Erythroblast (primary cell): ENCODE measurements at regions not wholly inside any gene's neighbourhood (a gene's known extent, or its start where the extent isn't known, plus 50 kb on each side); places are given as distances from the start of the nearest gene placed in this dataset.
"Not testable (repeated sequence)": the region's sequence is repeated elsewhere in the genome, so short reads cannot be mapped to it uniquely, and the experiment has no call there.

Source experiments
- DNase-seq, 2 experiments: peaks; one replicate each; lab custom pipeline; 2025; lab: John Stamatoyannopoulos, UW
- GATA1 ChIP-seq: IDR thresholded peaks from 2 replicates; pipeline ENCODE4 v1.6.1; 2011; ENCODE audit warnings: low read depth, mild to moderate bottlenecking, control low read depth, low read length, moderate library complexity
- POLR2A ChIP-seq: IDR thresholded peaks from 2 replicates; pipeline ENCODE4 v1.6.1; 2011; ENCODE audit warnings: mild to moderate bottlenecking, low read length

DNA sequence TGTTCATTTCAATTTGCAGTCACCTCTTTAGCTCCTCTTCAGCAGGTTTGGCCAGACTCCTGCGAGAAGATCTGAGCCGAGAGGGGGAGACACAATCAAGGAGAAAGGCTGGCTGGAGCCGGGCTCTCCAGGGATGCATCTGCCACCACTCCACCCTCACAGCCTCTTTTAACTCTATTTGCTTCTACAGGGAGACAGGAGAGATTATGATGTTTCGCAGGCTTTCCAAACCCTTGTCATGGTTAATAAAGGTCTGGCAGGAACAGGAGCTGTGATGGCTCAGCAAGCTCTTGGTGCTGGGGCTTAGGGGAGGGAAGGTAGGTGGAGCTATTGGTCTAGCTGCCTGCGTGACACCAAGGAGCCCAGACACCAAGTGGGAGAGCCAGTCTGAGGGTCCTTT is 448.1 kb upstream of the PODXL start:
- TF ChIP-seq POLR2A (no peak), GATA1 (no peak)
- DNase-seq = no peak

DNA sequence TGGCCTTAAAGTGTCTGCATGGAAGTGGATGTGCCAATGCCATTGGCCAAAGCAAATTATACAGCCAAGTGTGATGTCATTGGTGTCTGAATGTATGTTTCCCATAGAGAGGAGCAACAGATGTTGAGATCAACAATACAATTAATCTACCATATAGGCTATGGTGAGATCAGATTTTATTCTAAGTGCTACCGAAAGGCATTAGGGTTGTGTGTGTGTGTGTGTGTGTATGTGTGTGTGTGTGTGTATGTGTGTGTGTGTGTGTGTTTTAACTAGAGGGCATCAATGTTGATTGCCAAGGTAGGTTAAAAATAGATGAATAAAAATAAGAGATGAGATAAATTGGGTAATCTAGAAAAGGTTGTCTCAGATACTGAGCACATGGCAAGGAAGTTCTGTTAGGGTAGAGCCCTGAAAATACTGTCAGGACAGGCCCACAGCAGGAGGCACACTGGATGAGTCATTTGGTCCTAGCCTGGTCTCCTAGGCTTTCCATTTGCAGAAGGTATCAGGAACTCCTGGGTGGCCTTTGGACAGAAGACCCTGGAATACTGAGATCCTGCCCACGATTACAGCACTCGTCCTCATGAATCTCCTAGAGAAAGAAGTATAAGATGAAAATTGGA is 446.0 kb upstream of the PODXL start:
- TF ChIP-seq GATA1 = no peak
- TF ChIP-seq POLR2A = no peak
- DNase-seq = no peak

DNA sequence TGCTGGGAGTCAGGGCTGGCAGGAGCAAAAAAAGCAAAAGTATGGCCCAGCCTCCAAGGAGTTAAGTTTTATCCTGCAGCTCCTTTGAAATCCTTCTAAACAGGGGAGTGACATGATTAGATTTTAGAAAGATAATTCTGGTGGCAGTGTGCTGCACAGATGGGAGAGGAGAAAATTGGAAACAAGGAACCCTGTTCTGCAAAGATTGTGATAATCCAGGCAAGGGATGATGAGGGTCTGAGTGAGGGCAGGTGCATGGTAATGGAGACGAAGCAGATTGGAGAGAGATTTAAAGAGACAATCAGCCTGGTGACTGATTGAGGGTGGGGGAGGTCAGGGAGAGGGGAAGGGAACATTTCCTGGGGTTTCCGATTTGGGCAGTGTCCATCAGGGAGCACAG is 444.7 kb upstream of the PODXL start:
- no peak for DNase-seq
- TF ChIP-seq POLR2A = no peak
- TF ChIP-seq GATA1 = no peak

DNA sequence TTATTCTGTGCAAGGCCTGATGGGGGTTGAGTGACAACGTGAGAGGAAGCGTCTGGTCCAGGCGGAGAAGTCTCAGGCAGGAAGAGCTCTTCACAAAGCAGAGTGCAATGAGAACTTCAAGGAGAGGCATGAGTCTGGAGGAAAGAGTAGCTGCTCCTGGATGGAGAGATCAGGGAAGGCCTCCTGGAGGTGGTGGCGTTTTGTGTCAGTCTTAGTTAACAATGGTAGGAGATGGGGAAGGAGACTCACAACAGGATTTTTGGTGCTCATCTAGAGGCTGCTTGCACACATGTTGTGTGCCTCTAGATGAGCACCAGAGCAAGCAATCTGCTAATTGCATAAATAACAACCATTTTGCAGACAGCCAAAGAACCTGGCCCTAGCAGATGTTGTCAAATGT is 442.8 kb upstream of the PODXL start:
- no peak for TF ChIP-seq POLR2A
- no peak for TF ChIP-seq GATA1
- DNase-seq = no peak

DNA sequence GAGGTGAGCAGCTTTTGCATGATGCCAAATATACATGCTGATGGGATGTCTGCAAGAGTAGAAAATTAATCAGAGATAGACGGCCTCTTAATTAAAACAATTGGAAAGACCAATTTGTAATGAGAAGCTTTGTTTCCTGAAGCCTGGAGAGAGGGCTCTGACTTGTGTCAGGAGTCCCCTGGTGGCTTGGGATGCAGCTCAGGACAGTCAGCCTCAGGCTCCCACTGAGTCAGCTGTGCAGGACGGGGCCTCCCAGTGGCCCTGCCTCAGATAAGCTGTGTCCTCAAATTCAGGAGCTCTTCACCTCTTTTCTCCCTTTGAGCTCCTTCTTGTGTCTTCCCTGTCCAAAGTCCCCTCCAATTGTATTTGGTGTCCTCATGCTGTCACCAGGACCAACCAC is 438.9 kb upstream of the PODXL start:
- no peak for TF ChIP-seq GATA1
- TF ChIP-seq POLR2A = no peak
- DNase-seq = no peak

DNA sequence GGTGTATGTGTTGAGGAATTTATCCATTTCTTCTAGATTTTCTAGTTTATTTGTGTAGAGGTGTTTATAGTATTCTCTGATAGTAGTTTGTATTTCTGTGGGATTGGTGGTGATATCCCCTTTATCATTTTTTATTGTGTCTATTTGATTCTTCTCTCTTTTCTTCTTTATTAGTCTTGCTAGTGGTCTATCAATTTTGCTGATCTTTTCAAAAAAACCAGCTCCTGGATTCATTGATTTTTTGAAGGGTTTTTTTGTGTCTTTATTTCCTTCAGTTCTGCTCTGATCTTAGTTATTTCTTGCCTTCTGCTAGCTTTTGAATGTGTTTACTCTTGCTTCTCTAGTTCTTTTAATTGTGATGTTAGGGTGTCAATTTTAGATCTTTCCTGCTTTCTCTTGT is 424.6 kb upstream of the PODXL start:
- not testable (repeated sequence) for DNase-seq

DNA sequence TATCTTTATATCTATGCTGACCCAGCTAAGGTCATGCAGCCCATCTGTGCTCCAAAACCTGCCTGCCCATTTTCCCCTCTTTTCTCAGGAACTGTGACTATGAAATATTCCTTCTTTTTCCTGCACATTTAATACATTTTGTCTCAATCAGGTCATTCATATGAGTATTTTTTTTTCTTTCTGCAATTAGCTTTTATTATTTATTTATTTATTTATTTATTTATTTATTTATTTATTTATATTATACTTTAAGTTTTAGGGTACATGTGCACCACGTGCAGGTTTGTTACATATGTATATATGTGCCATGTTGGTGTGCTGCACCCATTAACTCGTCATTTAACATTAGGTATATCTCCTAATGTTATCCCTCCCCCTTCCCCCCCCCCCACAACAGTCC is 421.7 kb upstream of the PODXL start:
- DNase-seq = not testable (repeated sequence)

DNA sequence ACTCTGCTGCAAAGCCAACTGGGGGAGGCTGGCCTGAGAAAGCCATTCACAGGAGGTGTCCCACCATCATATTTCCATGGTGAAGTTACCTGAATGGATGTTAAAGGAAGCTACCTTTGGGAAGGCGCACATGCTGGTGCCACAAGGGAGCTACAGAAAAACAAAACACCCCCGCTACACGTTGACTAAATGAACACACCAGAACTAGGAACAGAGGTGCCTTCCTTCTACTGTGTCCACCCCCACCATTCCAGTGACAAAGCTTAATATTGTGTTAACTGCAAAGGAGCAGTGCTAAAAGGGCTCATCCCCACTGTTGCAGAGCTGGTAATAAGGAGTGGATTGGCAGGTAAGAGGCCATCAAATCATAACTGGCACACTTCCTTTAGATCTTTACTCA is 420.0 kb upstream of the PODXL start:
- no peak for TF ChIP-seq POLR2A
- no peak for TF ChIP-seq GATA1
- no peak for DNase-seq

DNA sequence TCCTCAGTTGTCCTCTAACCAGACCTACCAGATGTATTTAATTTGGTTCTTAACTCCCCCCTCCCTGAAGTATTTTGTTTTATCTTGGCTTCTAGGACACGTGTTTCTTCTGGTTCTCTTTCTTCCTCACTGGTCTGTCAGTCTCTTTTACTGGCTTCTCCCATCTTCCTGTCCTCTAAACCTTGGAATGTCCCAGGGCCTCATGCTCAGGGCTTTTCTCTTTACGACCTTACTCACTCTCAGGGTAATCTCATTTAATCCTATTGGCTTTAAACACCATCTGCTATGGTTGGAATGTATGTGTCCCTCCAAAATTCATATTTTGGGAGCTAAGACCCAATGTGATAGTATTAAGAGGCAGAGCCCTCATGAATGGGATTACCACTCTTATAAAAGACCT is 418.2 kb upstream of the PODXL start:
- TF ChIP-seq POLR2A = no peak
- no peak for TF ChIP-seq GATA1
- DNase-seq = no peak

DNA sequence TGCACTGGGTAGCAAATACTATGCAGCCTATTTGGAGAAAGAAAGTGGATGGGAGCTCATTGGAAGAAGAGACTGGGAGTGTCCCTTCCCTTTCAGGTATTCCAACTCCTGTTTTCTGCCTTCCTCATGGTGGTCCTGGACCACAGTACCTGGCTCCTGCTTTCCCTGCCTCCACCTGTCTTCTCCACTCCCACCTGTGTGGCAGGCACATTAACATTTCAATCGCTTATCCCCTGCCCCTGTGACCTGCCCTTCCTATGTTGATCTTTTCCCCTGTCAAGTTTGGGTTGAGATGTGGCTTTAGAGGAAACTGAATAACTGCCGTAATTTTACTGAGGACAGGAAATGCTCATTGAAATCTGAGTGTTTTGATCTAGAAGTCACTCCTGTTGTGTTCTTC is 415.8 kb upstream of the PODXL start:
- no peak for TF ChIP-seq GATA1
- TF ChIP-seq POLR2A = no peak
- no peak for DNase-seq

DNA sequence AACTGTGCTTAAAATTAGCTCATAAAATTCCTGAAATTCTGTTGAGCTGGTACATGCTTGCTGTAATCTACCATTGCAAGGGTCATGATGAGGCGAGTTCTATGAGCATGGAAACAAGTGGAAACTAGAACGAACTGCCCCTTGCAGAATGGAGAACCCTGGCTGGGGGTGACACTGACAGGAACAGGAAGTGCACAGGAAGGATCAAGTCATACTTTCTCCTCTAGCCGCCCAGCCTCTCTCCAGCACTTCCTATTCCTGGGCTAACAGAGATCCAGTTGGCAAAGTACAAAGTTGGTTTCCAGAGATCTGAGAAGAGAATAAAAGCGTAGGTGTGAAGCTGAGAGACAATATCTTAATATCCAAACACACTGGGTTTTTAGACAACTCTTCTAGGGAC is 414.2 kb upstream of the PODXL start:
- no peak for TF ChIP-seq POLR2A
- no peak for TF ChIP-seq GATA1
- no peak for DNase-seq

DNA sequence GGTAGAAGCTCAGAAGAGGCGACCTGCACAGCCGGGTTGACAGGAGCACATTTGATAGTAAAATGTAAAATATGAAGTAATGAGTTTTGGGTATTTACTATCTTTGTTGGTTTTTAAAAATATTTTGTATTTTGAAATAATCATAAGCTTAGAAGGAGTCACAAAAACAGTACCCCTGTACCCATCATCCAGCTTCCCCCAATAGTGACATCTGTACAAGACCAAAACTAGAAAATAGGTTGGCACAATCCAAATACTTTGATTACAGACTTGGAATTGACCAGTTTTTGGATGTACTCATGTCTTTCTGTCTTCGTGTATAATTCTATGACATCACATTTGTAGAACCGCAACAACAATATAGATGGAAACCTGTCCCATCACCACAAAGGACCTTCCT is 413.1 kb upstream of the PODXL start:
- no peak for TF ChIP-seq GATA1
- TF ChIP-seq POLR2A = no peak
- no peak for DNase-seq

DNA sequence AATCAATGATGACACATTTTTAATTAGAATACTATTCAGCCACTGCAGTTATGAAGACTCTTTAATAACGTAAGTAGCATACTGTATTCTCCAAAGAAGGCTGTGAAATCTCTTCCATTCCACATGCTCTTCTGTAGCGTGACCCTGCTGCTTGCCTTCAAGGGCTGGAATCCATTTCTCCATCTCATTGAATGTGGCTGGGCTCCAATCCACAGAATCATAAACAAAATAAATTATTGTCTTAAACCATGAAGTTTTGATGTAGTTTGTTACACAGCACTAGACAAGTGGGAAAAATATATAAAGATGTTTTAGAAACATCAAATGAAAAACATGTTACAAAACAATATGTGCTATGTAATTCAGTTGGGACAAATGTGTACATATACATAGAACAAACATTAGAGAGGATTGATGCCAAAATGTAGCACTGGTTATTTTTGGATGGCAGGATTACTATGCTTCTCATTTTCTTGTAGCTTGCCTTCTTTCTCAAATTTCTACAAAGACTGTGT is 410.8 kb upstream of the PODXL start:
- DNase-seq = no peak
- TF ChIP-seq GATA1 = no peak
- no peak for TF ChIP-seq POLR2A

DNA sequence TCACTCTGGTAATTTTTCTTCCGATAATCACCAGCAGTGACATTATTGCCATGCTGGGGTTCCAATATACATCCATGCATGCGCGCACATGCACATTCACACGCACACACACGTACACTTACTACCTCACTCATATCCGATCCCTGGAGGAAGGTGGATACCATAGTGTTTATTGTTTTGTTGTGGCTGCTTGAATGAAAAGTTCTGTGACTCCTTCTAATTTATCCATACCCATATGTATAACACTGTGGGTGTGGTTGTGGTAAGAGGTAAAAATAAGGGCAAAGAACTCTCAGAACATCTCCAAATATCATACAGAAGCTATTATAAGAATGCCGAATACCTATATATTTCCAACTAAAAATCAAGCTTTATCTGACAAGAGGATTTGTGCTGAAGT is 407.8 kb upstream of the PODXL start:
- TF ChIP-seq GATA1 (no peak), POLR2A (no peak)
- no peak for DNase-seq

DNA sequence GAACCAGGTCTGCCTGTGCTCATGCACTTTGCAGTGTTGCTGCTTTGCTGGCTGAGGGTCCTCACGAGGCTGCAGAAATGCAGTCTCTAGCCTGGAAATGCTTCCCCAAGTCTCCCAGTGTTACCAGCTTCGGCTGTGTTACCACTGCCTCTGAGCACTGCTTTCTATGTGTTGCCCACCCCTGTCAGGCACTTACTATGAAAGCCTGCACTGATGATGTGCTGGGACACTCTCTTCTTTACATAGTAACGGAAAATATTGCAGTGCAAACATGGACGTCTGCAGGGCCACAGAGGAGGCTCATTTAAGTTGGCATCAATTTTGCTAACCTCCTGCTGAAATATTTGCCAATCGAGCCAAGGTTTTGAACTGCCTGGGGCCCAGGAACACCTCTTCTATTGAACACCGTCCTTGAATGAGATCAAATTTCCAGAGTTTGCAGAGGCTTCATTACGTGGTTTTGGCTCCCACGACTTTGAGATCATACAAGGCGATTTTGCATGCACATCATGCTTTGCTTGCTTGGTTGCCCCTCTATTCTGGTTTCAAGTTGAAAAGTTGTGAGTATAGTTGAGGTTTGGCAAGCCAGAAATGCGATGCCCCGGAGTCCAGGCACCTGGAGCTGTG is 404.7 kb upstream of the PODXL start:
- DNase-seq = no peak
- TF ChIP-seq POLR2A (no peak), GATA1 (no peak)
